GM19324 (cell line): ENCODE measurements at regions not wholly inside any gene's neighbourhood (a gene's known extent, or its start where the extent isn't known, plus 50 kb on each side); places are given as distances from the start of the nearest gene placed in this dataset.

Source experiments
- ATAC-seq: cut with Tn5 transposase; IDR thresholded peaks from one replicate; pipeline ENCODE4 v1.9.1; 2021; ENCODE audit warnings: mild to moderate bottlenecking, moderate library complexity; ENCODE audit not compliant: unreplicated experiment, low FRiP score

DNA sequence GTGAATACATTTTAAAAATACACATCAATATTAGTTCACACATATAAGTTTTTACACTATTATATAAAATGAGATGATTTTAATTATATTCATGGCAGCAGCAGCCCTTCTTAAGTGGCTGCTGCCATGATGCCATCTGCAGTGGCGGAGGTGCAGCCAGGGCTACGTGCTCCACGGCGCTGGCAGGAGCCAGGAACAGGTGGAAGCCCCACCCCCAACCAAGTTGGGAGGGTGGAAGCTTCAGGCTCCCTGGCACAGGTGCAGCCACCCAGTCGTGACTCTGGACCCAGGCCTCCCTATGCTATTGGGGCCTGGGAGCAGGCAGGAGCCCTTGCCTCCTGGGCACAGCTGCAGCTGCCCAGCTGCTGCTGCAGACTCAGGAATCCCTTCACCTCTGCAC is 646.9 kb upstream of the PCDH9 start:
- ATAC-seq, result no peak

DNA sequence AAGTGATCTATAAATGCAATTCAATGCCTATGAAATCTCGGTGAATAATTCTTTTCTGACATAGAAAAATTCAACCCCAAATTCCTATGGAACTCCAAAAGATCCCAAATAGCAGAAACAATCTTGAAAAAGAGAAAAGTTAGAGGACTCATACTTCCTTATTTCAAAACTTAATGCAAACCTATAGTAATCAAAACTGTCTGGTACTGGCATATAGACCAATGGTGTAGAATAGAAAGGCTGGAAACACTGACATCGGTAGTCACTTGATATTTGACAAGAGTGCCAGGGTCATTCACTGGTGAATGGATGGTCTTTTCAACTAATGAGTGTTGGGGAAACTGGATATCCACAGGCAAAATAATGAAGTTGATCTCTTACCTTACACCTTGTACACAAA is 637.1 kb upstream of the PCDH9 start:
- no peak for ATAC-seq

GRCh38 chr13:67860315-67860714 is 630.2 kb upstream of the PCDH9 start:
- no peak for ATAC-seq

GRCh38 chr13:67859904-67860303 is 629.8 kb upstream of the PCDH9 start:
- ATAC-seq, result no peak

DNA sequence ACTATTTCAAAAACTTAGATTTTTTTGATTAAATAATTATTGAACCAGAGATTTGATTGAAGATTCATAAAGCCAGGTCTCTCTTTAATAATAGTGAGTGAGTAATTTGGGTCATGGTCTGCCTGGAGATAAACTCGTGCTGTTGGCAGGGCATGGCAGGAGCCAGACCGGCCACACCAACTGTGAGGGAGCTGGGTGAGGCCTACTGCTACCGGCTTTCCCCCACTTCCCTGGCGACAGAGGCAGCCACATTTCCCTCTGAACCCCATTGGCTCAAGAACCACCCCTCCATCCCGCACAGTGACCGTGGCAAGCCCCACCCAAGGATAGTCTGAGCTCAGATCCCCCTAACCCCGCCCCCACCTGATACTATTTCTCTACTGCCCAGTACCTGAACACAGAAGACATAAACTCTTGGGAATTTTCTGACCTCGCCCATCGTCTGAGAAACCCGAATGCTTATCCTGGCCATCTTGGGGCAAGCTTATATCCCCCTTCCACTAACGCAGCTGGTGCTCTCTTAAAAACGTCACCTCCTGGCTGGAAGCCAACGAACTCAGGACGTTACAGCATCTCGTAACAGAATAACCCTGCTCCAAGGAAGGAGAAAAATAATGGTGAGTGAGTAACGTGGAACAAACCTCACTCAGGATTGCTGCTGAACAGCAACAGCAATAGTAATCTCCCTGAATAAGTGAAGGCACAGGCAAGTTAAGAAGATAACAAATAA is 627.6 kb upstream of the PCDH9 start:
- no peak for ATAC-seq

DNA sequence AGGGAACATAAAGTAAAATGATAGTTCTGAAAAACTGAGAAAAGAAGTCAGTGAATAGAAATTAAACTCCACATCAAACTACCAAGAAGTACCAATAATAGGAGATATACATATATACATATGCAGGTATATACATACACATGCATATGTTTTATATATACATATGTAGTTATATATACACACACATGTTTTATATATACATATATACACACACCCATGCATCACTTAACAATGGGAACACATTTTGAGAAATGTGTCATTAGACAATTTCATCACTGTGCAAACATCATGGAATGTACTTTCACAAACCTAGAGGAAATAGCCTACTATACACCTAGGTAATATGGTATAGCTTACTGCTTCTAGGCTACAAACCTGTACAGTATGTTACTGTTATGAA is 626.8 kb upstream of the PCDH9 start:
- ATAC-seq, result no peak

GRCh38 chr13:67855741-67856238 is 625.7 kb upstream of the PCDH9 start:
- no peak for ATAC-seq

- no peak for ATAC-seq
These were observed 624.9 kb upstream of the PCDH9 start for GRCh38 chr13:67854990-67855389.

DNA sequence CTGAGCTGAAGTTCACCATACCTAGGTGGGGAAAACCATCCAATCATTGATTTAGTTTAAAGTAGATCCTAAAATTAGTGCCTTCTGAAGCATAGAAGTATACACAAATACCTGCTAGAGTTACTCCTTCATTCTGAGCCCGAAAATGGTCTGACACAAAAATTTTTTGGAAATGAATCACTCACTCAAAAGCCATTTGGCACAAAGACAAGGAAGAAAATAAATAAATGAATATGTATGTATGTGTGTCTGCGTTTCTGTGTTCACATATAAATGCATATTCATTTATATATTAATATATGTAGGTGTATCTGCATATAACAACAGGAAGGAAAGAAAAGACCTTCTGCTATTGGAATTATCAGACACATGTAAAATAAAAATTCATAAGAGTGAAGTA is 614.4 kb upstream of the PCDH9 start:
- ATAC-seq, result no peak

DNA sequence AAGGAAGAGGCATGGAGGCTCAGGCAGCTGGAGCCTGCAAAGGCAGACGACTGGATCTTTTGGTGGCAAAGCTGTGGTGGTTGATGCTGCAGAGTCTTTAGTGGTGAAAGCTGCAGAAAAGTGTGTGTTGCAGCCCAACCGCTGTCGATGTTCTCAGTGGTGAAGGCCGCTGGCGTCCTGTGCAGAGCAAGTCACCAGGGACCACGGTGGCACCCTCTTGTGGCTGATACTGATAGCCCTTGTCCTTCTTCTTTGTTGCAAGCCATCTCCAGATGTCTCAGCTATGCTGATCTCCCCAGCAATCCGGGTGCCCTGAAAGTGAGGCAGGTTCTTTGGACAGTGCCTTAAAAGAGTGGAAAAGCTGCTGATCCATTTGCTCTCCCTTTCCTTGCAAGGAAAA is 610.9 kb upstream of the PCDH9 start:
- no peak for ATAC-seq

DNA sequence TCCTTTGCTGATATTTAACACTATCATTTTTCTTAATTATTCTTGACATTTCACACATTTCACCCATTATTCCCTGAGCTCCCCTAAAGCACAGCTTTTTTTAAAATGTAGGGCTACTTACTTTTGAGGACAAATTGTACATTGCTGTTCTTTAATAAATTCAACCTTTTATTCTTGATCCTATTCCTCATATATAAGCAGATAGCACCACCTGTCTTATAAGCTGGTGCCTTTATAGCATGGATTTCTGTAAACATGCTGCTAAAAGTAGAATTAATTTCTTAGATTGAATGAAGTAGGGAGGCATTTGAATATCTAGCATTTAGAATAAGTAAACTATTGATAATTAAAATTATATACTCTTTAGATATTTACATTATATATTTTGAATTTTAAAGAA is 603.4 kb upstream of the PCDH9 start:
- no peak for ATAC-seq

DNA sequence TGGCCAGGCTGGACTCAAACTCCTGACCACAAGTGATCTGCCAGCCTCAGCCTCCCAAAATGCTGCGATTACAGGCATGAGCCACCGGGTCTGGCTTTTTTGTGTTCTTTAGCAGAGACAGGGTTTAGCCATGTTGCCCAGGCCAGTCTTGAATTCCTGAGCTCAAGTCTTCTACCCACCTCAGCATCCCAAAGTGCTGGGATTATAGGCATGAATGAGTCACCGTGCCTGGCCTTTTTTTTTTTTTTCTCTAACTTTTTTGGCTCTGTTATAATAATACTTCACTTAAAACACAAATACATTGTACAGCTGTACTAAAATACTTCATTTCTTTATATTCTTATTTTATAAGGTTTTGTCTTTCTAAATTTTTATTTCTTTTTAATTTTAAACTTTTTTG is 599.5 kb upstream of the PCDH9 start:
- ATAC-seq, result no peak

DNA sequence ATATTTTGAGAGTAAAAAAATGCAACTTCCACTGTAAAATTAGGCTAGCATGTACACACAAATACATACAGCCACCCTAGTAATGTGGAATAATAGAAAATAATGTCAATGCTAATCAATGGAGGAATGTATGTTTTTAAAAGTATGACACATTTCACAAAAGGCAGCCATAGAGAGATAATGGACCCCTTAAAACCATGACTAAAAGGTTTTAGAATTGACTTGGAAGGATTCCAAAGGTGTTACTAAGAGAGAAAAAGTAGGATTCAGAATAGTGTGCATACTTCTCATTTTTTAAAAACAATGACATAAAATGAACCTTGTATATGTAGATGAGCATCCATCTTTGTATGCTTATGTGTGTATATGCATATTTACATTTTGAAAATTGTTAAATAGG is 597.9 kb upstream of the PCDH9 start:
- ATAC-seq, result no peak

- no peak for ATAC-seq
These were observed 591.5 kb upstream of the PCDH9 start for GRCh38 chr13:67821606-67822005.

DNA sequence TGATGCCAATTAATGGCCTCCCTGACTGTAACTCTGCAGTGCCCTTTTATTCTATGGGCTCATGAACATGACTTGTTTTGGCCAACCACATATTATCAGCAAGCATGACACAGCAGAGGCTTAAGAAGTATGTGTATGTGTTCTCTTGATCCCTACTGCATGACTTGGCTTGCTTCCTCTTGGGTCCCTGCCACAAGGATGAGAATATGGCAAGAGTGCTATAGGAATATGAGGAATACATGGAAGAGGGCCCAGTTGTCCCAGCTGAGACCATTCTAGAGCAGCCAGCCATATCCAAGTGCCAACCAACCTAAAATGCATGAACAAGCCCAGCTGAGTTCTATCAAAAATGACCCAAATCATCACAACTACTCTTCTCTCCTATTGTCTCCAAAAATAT is 576.7 kb upstream of the PCDH9 start:
- no peak for ATAC-seq

GRCh38 chr13:67803118-67803517 is 573.0 kb upstream of the PCDH9 start:
- no peak for ATAC-seq

- no peak for ATAC-seq
These were observed 562.1 kb upstream of the PCDH9 start for GRCh38 chr13:67792151-67792676.

- no peak for ATAC-seq
These were observed 560.9 kb upstream of the PCDH9 start for GRCh38 chr13:67791047-67791446.

GRCh38 chr13:67776151-67776550 is 546.0 kb upstream of the PCDH9 start:
- ATAC-seq, result no peak

- no peak for ATAC-seq
These were observed 545.2 kb upstream of the PCDH9 start for GRCh38 chr13:67775359-67775758.

DNA sequence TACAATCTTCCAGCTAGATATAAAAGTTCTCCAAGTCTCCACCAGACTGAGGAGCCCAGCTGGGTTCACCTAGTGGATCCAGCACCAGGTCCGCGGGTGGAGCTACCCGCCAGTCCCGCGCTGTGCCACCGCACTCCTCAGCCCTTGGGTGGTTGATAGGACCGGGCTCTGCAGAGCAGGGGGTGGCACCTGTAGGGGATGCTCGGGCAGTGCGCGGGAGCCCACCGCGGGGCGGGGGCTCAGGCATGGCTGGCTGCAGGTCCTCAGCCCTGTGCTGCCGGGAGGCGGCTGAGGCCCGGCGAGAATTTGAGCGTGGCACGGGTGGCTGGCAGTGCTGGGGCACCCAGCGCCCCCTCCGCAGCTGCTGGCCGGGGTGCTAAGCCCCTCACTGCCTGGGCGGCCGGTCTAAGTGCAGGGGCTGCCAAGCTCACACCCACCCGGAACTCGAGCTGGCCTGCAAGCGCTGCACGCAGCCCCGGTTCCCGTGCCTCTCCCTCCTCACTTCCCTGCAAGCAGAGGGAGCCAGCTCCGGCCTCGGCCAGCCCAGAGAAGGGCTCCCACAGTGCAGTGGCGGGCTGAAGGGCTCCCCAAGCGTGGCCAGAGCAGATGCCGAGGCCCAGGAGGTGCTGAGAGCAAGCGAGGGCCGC is 542.8 kb upstream of the PCDH9 start:
- ATAC-seq, result no peak

DNA sequence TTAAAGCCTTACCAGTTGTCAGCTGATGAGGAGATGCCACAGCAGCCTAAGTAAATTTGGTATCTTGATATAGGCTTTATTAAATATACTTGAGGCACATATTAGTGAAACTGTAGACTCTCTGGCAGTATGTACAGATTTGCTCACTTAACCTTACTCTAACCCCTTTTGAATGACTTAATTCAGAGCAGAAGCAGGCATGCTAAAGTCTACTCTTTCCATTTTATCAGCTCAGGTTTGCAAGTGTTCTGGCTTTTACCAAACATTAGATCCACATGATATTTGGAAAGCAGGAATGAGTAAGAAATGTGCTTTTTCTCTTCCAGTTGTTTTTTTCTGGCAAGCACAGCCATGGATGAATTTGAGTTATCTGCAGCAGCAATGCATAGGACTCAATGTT is 541.0 kb upstream of the PCDH9 start:
- ATAC-seq, result no peak
